Type B pancreatic cell (in vitro differentiated cells): ENCODE measurements at regions not wholly inside any gene's neighbourhood (a gene's known extent, or its start where the extent isn't known, plus 50 kb on each side); places are given as distances from the start of the nearest gene placed in this dataset.
A peak's percentile ranks its signal among the peaks of the same experiment; 100 is the strongest.

Source experiments
- DNase-seq: peaks from one replicate; pipeline ENCODE4 v3.0.0; 2021; ENCODE audit warnings: mixed read lengths; ENCODE audit not compliant: unreplicated experiment; ENCODE audit errors: extremely low spot score
- H3K27ac Mint-ChIP-seq: 2 replicates; pipeline ENCODE4 v1.8.0; 2021; ENCODE audit warnings: mild to moderate bottlenecking, mixed read lengths
- H3K27me3 Mint-ChIP-seq: 2 replicates; pipeline ENCODE4 v1.8.0; 2021; ENCODE audit warnings: mixed read lengths
- H3K36me3 Mint-ChIP-seq: 2 replicates; pipeline ENCODE4 v1.8.0; 2021; ENCODE audit warnings: mixed read lengths
- H3K4me1 Mint-ChIP-seq: one replicate; pipeline ENCODE4 v1.8.0; 2021; ENCODE audit warnings: mixed read lengths; ENCODE audit not compliant: unreplicated experiment
- H3K4me3 Mint-ChIP-seq: 2 replicates; pipeline ENCODE4 v1.8.0; 2021; ENCODE audit warnings: mild to moderate bottlenecking, mixed read lengths
- H3K9me3 Mint-ChIP-seq: 2 replicates; pipeline ENCODE4 v1.8.0; 2021; ENCODE audit warnings: mixed read lengths
- CTCF ChIP-seq: fragments of 200-600 bp; sonication (generic); conservative IDR thresholded peaks from 2 replicates; pipeline ENCODE4 v1.5.0; 2021; ENCODE audit warnings: antibody characterized with exemption, mild to moderate bottlenecking

DNA sequence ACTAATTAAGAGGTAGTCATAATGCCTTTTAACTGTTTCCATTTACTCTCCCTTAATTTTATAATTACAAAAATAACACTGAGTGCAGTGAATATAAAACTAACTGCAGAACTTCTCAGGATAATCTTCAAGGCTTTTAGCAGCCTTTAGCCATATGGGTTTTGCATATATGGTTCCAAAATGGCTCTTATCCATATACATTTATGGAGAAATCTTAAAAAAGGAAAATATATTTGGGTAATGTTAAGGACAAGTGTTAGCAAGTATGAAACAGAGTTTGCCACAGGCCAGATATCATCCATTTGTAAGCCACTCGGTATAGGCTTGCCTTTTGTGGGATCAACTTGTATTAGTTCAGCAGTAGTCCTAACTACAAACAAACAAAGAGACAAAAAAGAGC lies 423.4 kb downstream of the PDHA2 start:
- H3K9me3 Mint-ChIP-seq: peaks cover 9% of the 10 kb centered on the region
- no peak overlapping the region for H3K4me3 Mint-ChIP-seq
- H3K27me3 Mint-ChIP-seq: peaks cover 6% of the 10 kb centered on the region
- peaks cover 8% of the 10 kb centered on the region for H3K4me1 Mint-ChIP-seq
- H3K36me3 Mint-ChIP-seq: no peaks in the 10 kb centered on the region
- H3K27ac Mint-ChIP-seq: no peak overlapping the region
- DNase-seq: no peak
- no peak for TF ChIP-seq CTCF

- Mint-ChIP-seq H3K27me3 (peaks cover 4% of the 10 kb centered on the region), H3K9me3 (peaks cover 9% of the 10 kb centered on the region), H3K27ac (no peak overlapping the region), H3K36me3 (no peaks in the 10 kb centered on the region), H3K4me3 (no peak overlapping the region), H3K4me1 (peaks cover 5% of the 10 kb centered on the region)
- DNase-seq: no peak
- no peak for TF ChIP-seq CTCF
Measured at GRCh38 chr4:96264941-96265463, 425.1 kb downstream of the PDHA2 start.

- peaks cover 4% of the 10 kb centered on the region for H3K9me3 Mint-ChIP-seq
- no peaks in the 10 kb centered on the region for H3K36me3 Mint-ChIP-seq
- H3K4me3 Mint-ChIP-seq: no peak overlapping the region
- TF ChIP-seq CTCF: no peak
- H3K4me1 Mint-ChIP-seq: no peaks in the 10 kb centered on the region
- no peaks in the 10 kb centered on the region for H3K27me3 Mint-ChIP-seq
- no peak for DNase-seq
- no peak overlapping the region for H3K27ac Mint-ChIP-seq
Measured at GRCh38 chr4:96293806-96294205, 453.9 kb downstream of the PDHA2 start.

- H3K9me3 Mint-ChIP-seq: peaks cover 4% of the 10 kb centered on the region
- no peak for DNase-seq
- H3K27me3 Mint-ChIP-seq: no peaks in the 10 kb centered on the region
- TF ChIP-seq CTCF: no peak
- no peaks in the 10 kb centered on the region for H3K4me1 Mint-ChIP-seq
- peak overlapping the region; percentile 1 for H3K27ac Mint-ChIP-seq
- no peaks in the 10 kb centered on the region for H3K36me3 Mint-ChIP-seq
- H3K4me3 Mint-ChIP-seq: no peak overlapping the region
Measured at GRCh38 chr4:96295143-96295741, 455.3 kb downstream of the PDHA2 start.

DNA sequence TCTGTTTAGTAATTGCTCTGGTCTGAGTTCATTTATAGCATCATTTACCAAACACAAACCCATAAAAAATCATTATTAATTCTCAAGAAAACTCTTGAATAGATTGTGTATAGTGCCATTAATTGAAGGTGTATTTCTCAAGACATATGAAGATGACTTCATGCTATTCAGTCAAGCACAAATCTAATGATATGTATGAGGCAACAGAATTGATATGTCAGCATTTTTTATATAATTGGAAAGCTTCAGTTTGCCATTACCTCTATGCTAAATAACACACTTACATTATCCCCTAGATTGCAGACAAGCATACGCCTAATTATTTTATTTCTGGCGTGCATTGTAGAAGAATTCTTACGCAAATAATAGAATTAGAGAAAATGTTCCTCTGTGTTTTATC lies 461.8 kb downstream of the PDHA2 start:
- no peaks in the 10 kb centered on the region for H3K9me3 Mint-ChIP-seq
- H3K4me3 Mint-ChIP-seq: no peak overlapping the region
- H3K27ac Mint-ChIP-seq: no peak overlapping the region
- no peak for TF ChIP-seq CTCF
- peaks cover 4% of the 10 kb centered on the region for H3K4me1 Mint-ChIP-seq
- H3K27me3 Mint-ChIP-seq: no peaks in the 10 kb centered on the region
- H3K36me3 Mint-ChIP-seq: no peaks in the 10 kb centered on the region
- no peak for DNase-seq
